ENCODE measurements at regions not wholly inside any gene's neighbourhood (a gene's known extent, or its start where the extent isn't known, plus 50 kb on each side); places are given as distances from the start of the nearest gene placed in this dataset.

GRCh38 chr7:136070736-136071505, 93.8 kb upstream of the MTPN start:
- Histone ChIP-seq H3K14ac (ENCODE audit: insufficient read depth, low read length) (no peak overlapping the region), H4K8ac (replicated peaks; ENCODE audit: insufficient read length, low read depth, low read length) (no peak overlapping the region), H2BK15ac (ENCODE audit: low read depth, low read length) (no peak overlapping the region), H3K9me3 (ENCODE audit: control insufficient read depth, low read depth, low read length) (no peaks in the 10 kb centered on the region), H3K18ac (ENCODE audit: insufficient read length, low read depth, low read length) (no peak overlapping the region), H3K27me3 (ENCODE audit: insufficient read depth, low read length) (no peaks in the 10 kb centered on the region), H4K91ac (ENCODE audit: insufficient read length, low read depth, low read length) (no peak overlapping the region), H4K20me1 (ENCODE audit: control insufficient read depth, insufficient read depth, insufficient read length) (no peaks in the 10 kb centered on the region), H3K27ac (ENCODE audit: insufficient read length, low read depth, low read length) (no peak overlapping the region), H2AFZ (ENCODE audit: low read length) (no peak overlapping the region), H2BK12ac (ENCODE audit: insufficient read length, low read depth, low read length) (no peak overlapping the region), H2BK120ac (ENCODE audit: low read depth, low read length, poor library complexity, severe bottlenecking) (no peak overlapping the region), H2BK20ac (ENCODE audit: low read depth, low read length, poor library complexity, severe bottlenecking) (no peak overlapping the region), H3K4me1 (ENCODE audit: insufficient read depth, low read length) (no peaks in the 10 kb centered on the region), H3K79me2 (ENCODE audit: insufficient read depth, low read length) (no peaks in the 10 kb centered on the region), H3K79me1 (ENCODE audit: insufficient read depth, low read depth, low read length, poor library complexity, severe bottlenecking) (no peaks in the 10 kb centered on the region), H3K4me2 (ENCODE audit: insufficient read depth, insufficient read length, low read length) (no peak overlapping the region), H3K23me2 (ENCODE audit: insufficient read length, low read depth, low read length, poor library complexity, severe bottlenecking) (no peaks in the 10 kb centered on the region), H2BK5ac (ENCODE audit: insufficient read length, low read length) (no peak overlapping the region), H3K9ac (ENCODE audit: extremely low read depth, insufficient read length, low read length) (no peak overlapping the region), H2AK5ac (ENCODE audit: insufficient read length, low read length) (no peak overlapping the region), H3K23ac (ENCODE audit: insufficient read length, low read depth, low read length) (no peak overlapping the region), H3K4ac (ENCODE audit: low read depth, low read length) (no peak overlapping the region), H3K56ac (ENCODE audit: insufficient read length, low read depth, low read length) (no peak overlapping the region), H3T11ph (ENCODE audit: low read length) (no peak overlapping the region), H4K5ac (ENCODE audit: insufficient read length, low read depth, low read length) (no peak overlapping the region)
- no peak for TF ChIP-seq CTCF (conservative IDR thresholded peaks at IDR 0.05)
- Mint-ChIP-seq H3K36me3 (ENCODE audit: insufficient read depth in 1 of 3, low read depth in 3 of 3) (no peaks in the 10 kb centered on the region; a peak in 1 of 7 replicates), H3K27ac (no peak overlapping the region), H3K27me3 (ENCODE audit: low read depth) (no peaks in the 10 kb centered on the region), H3K4me1 (peaks cover 4 to 6% of the 10 kb centered on the region in 2 experiments; a peak in 3 of 4 replicates), H3K4me3 (no peak overlapping the region), H3K9me3 (no peaks in the 10 kb centered on the region)
- DNase-seq: no peak
- WGBS (ENCODE audit: extremely low coverage, insufficient read length, low lambda C conversion rate): no CpG with 5 or more reads among the region's 6 CpGs
